Panc1 (cell line): ENCODE measurements at regions not wholly inside any gene's neighbourhood (a gene's known extent, or its start where the extent isn't known, plus 50 kb on each side); places are given as distances from the start of the nearest gene placed in this dataset.

ENCODE experiments used
- ATAC-seq: fragments of 200-7000 bp; cut with Tn5 transposase; 2 replicates; pipeline ENCODE4 v1.9.1; 2020; ENCODE audit warnings: mild to moderate bottlenecking, moderate library complexity
- BruUV-seq: library from RNA; stranded (reverse); fragments of 400-500 nt; replicated peaks from 2 replicates; lab custom pipeline; 2021; lab: Mats Ljungman, UMichigan
- CTCF ChIA-PET: fragments of 300-600 bp; sonication (Branson Sonifier 250); formaldehyde crosslinking; loops from one replicate; lab custom pipeline; 2022; ENCODE audit warnings: antibody characterized with exemption; lab: Charles Lee
- POLR2A ChIA-PET: fragments of 300-600 bp; sonication (Branson Sonifier 250); formaldehyde crosslinking; loops from one replicate; lab custom pipeline; 2022; ENCODE audit warnings: antibody characterized with exemption; lab: Charles Lee
- DNase-seq: peaks from one replicate; pipeline ENCODE4 v3.0.0-alpha.2; 2010; ENCODE audit warnings: low read depth, low spot score
- H3K27ac ChIP-seq: 2 replicates; pipeline ENCODE4 v1.5.1; 2011; ENCODE audit warnings: mild to moderate bottlenecking, low read length, inconsistent platforms
- H3K27me3 ChIP-seq: fragments of 200-500 bp; sonication (Bioruptor generic); 2 replicates; pipeline ENCODE4 v1.6.0; 2014; ENCODE audit warnings: low read length, inconsistent platforms; ENCODE audit not compliant: control insufficient read depth, insufficient read depth
- H3K36me3 ChIP-seq: fragments of 200-500 bp; sonication (Bioruptor generic); 2 replicates; pipeline ENCODE4 v1.5.1; 2014; ENCODE audit warnings: inconsistent platforms, mild to moderate bottlenecking, low read length, moderate library complexity; ENCODE audit not compliant: control insufficient read depth, insufficient read depth
- H3K4me1 ChIP-seq: 2 replicates; pipeline ENCODE4 v1.5.1; 2011; ENCODE audit warnings: inconsistent platforms, mild to moderate bottlenecking, low read length, moderate library complexity; ENCODE audit not compliant: control insufficient read depth, insufficient read depth
- H3K4me3 ChIP-seq, 2 experiments: 2 replicates each; pipeline ENCODE4 v1.5.1; 2011 to 2012; ENCODE audit warnings: low read depth in 2 of 2, low read length in 2 of 2, mild to moderate bottlenecking in 2 of 2, inconsistent platforms in 1 of 2, moderate library complexity in 1 of 2
- H3K9me3 ChIP-seq: fragments of 200-500 bp; sonication (Bioruptor generic); 2 replicates; pipeline ENCODE4 v1.5.1; 2014; ENCODE audit warnings: low read depth, mild to moderate bottlenecking, inconsistent platforms, low read length, moderate library complexity; ENCODE audit not compliant: control insufficient read depth, insufficient read depth
- CTCF ChIP-seq: fragments of 450-650 bp; IDR thresholded peaks from 2 replicates; pipeline ENCODE4 v1.5.1; 2017; ENCODE audit warnings: mild to moderate bottlenecking
- POLR2AphosphoS5 ChIP-seq: IDR thresholded peaks from 2 replicates; pipeline ENCODE4 v1.6.1; 2012; ENCODE audit warnings: mild to moderate bottlenecking, low read depth, low read length, moderate library complexity
- REST ChIP-seq, 2 experiments: IDR thresholded peaks; 2 replicates each; pipeline ENCODE4 v1.6.1; 2011 to 2012; ENCODE audit warnings: low read depth in 2 of 2, control low read depth in 1 of 2, low read length in 1 of 2, mild to moderate bottlenecking in 1 of 2, moderate library complexity in 1 of 2; ENCODE audit not compliant: insufficient read depth in 1 of 2
- SIN3A ChIP-seq: IDR thresholded peaks from 2 replicates; pipeline ENCODE4 v1.6.1; 2012; ENCODE audit warnings: low read depth, mild to moderate bottlenecking, low read length, moderate library complexity, borderline replicate concordance; ENCODE audit not compliant: insufficient read depth
- TCF7L2 ChIP-seq: IDR thresholded peaks from 2 replicates; pipeline ENCODE4 v1.6.1; 2011; ENCODE audit warnings: mild to moderate bottlenecking, low read depth, low read length, inconsistent platforms
- in situ Hi-C: cut with HindIII; loops from 2 replicates; pipeline ENCODE4 v1.10.0; 2016; ENCODE audit warnings: low sequenced_read_pairs, low pct_unique_long_range_greater_than_20kb
- intact Hi-C: fragments of 100-400 bp; cut with micrococcal nuclease; formaldehyde crosslinking; loops from one replicate; pipeline ENCODE4 v1.10.0; 2022; ENCODE audit not compliant: unreplicated experiment

DNA sequence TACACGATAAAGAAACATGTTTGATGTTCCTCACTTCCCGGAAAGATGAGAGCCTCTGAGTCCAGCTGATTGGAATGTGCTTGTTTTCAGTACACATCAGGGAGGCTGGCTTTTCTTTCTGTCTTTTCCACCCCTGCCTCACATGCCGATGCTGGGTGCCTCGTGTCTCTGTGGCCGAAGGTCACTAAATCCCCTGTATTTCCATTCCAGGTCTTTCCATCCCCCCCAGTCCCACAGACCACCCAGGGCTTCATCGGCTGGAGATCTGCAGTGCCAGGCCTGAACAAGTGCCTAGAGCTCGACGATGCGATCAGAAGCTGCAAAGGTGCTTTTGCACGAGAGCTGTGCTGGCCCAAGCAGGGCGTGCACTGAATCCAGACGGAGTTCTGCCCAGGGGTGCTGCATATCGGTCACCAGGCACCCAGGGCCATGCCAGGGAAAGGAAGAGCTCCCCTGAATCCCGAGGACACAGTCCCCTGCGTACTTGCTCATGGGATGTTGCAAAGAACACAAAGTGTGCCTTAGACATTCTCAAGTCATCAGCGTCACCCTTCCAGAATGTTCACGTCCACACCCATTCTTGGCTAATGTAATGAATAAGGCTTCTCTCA, 67.9 kb downstream of the ANKRD60 start:
- ATAC-seq (no peak), DNase-seq (no peak)
- Histone ChIP-seq H3K9me3 (no peaks in the 10 kb centered on the region), H3K4me3 (no peak overlapping the region), H3K4me1 (no peaks in the 10 kb centered on the region), H3K27ac (no peak overlapping the region), H3K36me3 (no peaks in the 10 kb centered on the region), H3K27me3 (no peaks in the 10 kb centered on the region)
- CTCF ChIA-PET, result no interaction called here
- POLR2A ChIA-PET, result no interaction called here
- no TSS peak for BruUV-seq
- in situ Hi-C loops, result no loop called here
- intact Hi-C loops, result no loop called here
- TF ChIP-seq SIN3A (no peak), TCF7L2 (no peak), REST (IDR thresholded peaks at IDR 0.05; ENCODE audit: insufficient read depth in 1 of 2, low read depth in 2 of 2, low read length in 1 of 2) (no peak), CTCF (no peak)

DNA sequence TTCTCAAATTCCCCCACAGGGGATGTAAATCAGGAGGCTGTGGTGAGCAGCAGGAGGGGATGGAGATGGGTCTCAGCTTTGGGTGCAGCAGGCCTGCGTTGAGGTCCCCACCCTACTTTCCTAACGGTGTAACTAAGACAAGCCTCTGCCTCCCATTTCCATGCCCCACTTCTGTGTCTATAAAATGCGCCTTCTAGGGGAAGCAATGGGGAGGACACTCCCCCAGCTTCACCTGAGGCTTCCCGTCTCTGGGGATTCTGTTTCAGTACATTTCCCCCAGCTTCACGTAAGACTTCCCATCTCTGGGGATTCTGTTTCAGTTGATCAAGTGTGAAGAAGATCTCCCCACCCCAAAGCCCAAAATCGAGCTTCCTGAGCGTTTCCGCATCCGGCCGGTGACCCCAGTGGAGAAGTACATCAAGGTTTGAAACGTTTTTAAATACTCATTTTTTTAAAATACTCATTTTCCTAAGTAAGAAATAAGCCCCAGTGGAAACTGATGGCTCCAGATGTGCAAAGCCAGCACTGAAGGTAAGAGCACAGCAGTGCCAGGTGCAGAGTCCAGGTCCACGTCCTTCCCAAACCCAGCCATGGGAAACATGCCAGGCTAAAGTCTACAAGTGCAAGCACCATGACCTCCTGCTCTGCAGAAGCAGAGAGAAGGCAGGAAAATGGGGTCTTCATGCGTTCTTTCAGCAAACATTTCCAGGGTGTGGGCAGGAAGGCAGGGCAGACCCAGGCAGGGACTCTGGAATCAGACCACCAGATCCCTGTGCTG, 73.1 kb downstream of the ANKRD60 start:
- Histone ChIP-seq H3K4me3 (no peak overlapping the region), H3K27me3 (no peaks in the 10 kb centered on the region), H3K36me3 (no peaks in the 10 kb centered on the region), H3K9me3 (no peaks in the 10 kb centered on the region), H3K4me1 (no peaks in the 10 kb centered on the region), H3K27ac (no peak overlapping the region)
- TF ChIP-seq REST (IDR thresholded peaks at IDR 0.05; ENCODE audit: insufficient read depth in 1 of 2, low read depth in 2 of 2, low read length in 1 of 2) (no peak), TCF7L2 (no peak), POLR2AphosphoS5 (no peak), CTCF (no peak), SIN3A (no peak)
- intact Hi-C loops, result no loop called here
- no TSS peak for BruUV-seq
- POLR2A ChIA-PET, result no interaction called here
- ATAC-seq (no peak), DNase-seq (no peak)
- CTCF ChIA-PET, result no interaction called here
- in situ Hi-C loops, result no loop called here
